Neural cell (in vitro differentiated cells): ENCODE measurements at regions not wholly inside any gene's neighbourhood (a gene's known extent, or its start where the extent isn't known, plus 50 kb on each side); places are given as distances from the start of the nearest gene placed in this dataset.

ENCODE experiments used
- H2AFZ ChIP-seq: fragments of 200-600, 300-800 bp; sonication (generic), shearing (Covaris generic); 2 replicates; pipeline ENCODE4 v1.6.0; 2014; ENCODE audit warnings: low read depth, mild to moderate bottlenecking, antibody characterized with exemption, low read length, moderate library complexity
- H3F3A ChIP-seq: fragments of 200-600 bp; shearing (Covaris generic); 2 replicates; pipeline ENCODE4 v1.6.1; 2016; ENCODE audit warnings: mild to moderate bottlenecking, moderate library complexity, mixed read lengths, antibody characterized with exemption, low read length; ENCODE audit not compliant: insufficient read depth, poor library complexity, severe bottlenecking
- H3K27ac ChIP-seq: fragments of 200-600, 300-800 bp; sonication (generic), shearing (Covaris generic); 2 replicates; pipeline ENCODE4 v1.5.1; 2014; ENCODE audit warnings: mild to moderate bottlenecking, low read length, moderate library complexity
- H3K27me3 ChIP-seq: fragments of 300-800, 200-600 bp; sonication (generic), shearing (Covaris generic); 2 replicates; pipeline ENCODE4 v1.6.0; 2014; ENCODE audit warnings: mild to moderate bottlenecking, low read depth, low read length, moderate library complexity; ENCODE audit not compliant: insufficient read depth
- H3K36me3 ChIP-seq: fragments of 300-800, 200-600 bp; sonication (generic), shearing (Covaris generic); 2 replicates; pipeline ENCODE4 v1.5.1; 2014; ENCODE audit warnings: mild to moderate bottlenecking, antibody characterized with exemption, low read length, moderate library complexity; ENCODE audit not compliant: insufficient read depth
- H3K4me2 ChIP-seq: fragments of 300-800, 200-600 bp; sonication (generic), shearing (Covaris generic); 2 replicates; pipeline ENCODE4 v1.6.0; 2014; ENCODE audit warnings: mild to moderate bottlenecking, low read length
- H3K4me3 ChIP-seq: fragments of 300-800, 200-600 bp; sonication (generic), shearing (Covaris generic); 2 replicates; pipeline ENCODE4 v1.5.1; 2014; ENCODE audit warnings: mild to moderate bottlenecking, low read length, moderate library complexity
- H3K79me2 ChIP-seq: fragments of 200-600 bp; shearing (Covaris generic); replicated peaks from 2 replicates; pipeline ENCODE4 v1.6.0; 2014; ENCODE audit warnings: mild to moderate bottlenecking, low read length, moderate library complexity; ENCODE audit not compliant: insufficient read depth
- H3K9ac ChIP-seq: fragments of 300-800, 200-600 bp; sonication (generic), shearing (Covaris generic); 2 replicates; pipeline ENCODE4 v1.6.1; 2016; ENCODE audit warnings: mild to moderate bottlenecking, low read length, mixed read lengths
- H3K9me2 ChIP-seq: fragments of 200-600 bp; shearing (Covaris generic); 2 replicates; pipeline ENCODE4 v1.6.1; 2016; ENCODE audit warnings: mild to moderate bottlenecking, low read length, mixed read lengths; ENCODE audit not compliant: insufficient read depth
- H3K9me3 ChIP-seq: fragments of 200-600, 300-800 bp; sonication (generic), shearing (Covaris generic); 2 replicates; pipeline ENCODE4 v1.6.1; 2016; ENCODE audit warnings: mild to moderate bottlenecking, mixed run types, low read length, moderate library complexity, mixed read lengths
- H4K20me1 ChIP-seq: fragments of 200-600 bp; shearing (Covaris generic); 2 replicates; pipeline ENCODE4 v1.6.1; 2016; ENCODE audit warnings: mild to moderate bottlenecking, mixed run types; ENCODE audit not compliant: insufficient read depth
- EP300 ChIP-seq: fragments of 450-650 bp; conservative IDR thresholded peaks from 2 replicates; pipeline ENCODE4 v1.6.1; 2014; ENCODE audit warnings: antibody characterized with exemption, mild to moderate bottlenecking, moderate library complexity; ENCODE audit not compliant: poor library complexity, severe bottlenecking
- EZH2 ChIP-seq: fragments of 200-600, 300-800 bp; shearing (Covaris generic), sonication (generic); IDR thresholded peaks from 2 replicates; pipeline ENCODE4 v1.6.1; 2014; ENCODE audit warnings: antibody characterized with exemption, low read length, borderline replicate concordance, mild to moderate bottlenecking; ENCODE audit not compliant: insufficient read depth, poor library complexity, severe bottlenecking
- MXI1 ChIP-seq: fragments of 450-650 bp; conservative IDR thresholded peaks from 2 replicates; pipeline ENCODE4 v1.6.1; 2014; ENCODE audit warnings: antibody characterized with exemption, mild to moderate bottlenecking; ENCODE audit not compliant: poor library complexity, severe bottlenecking
- POLR2AphosphoS5 ChIP-seq: IDR thresholded peaks from 2 replicates; pipeline ENCODE4 v1.6.1; 2012
- RAD21 ChIP-seq: fragments of 450-650 bp; conservative IDR thresholded peaks from 2 replicates; pipeline ENCODE4 v1.6.1; 2014; ENCODE audit warnings: antibody characterized with exemption, mild to moderate bottlenecking, moderate library complexity
- SMC3 ChIP-seq: fragments of 450-650 bp; conservative IDR thresholded peaks from 2 replicates; pipeline ENCODE4 v1.6.1; 2014; ENCODE audit warnings: antibody characterized with exemption, mild to moderate bottlenecking, moderate library complexity; ENCODE audit not compliant: poor library complexity
- TAF1 ChIP-seq: IDR thresholded peaks from 2 replicates; pipeline ENCODE4 v1.6.1; 2012; ENCODE audit warnings: low read depth
- TF ChIP-seq, protein P1 (sequence below): IDR thresholded peaks from 2 replicates; pipeline ENCODE4 v1.6.1; 2012; ENCODE audit warnings: borderline replicate concordance
- TF ChIP-seq, protein P2 (sequence below): fragments of 450-650 bp; IDR thresholded peaks from 2 replicates; pipeline ENCODE4 v1.5.1; 2014; ENCODE audit warnings: antibody characterized with exemption, mild to moderate bottlenecking, moderate library complexity; ENCODE audit not compliant: poor library complexity, severe bottlenecking

DNA sequence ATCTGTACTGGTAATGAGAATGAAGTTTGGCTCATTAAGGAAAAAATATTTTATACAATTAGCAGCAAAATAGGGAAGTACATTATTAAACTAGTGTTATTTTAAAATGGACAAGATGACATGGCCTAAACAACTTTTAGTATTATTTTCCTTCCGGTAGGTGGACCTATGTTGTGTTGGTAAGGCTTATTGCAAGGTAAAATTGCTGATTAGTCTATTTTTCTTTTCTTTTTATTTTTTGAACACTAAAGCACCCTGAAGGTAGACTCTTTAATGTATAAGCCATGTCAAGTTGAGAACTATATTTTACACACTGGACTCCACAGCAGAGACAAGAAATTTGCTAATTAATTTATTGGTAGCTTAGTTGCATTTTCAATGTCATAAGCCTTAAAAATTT, 239.5 kb upstream of the POT1 start:
- H3K27ac ChIP-seq, result no peak overlapping the region
- TF ChIP-seq EZH2, result no peak
- TF ChIP-seq MXI1, result no peak
- TF ChIP-seq RAD21, result no peak
- TF ChIP-seq POLR2AphosphoS5, result no peak
- TF ChIP-seq, protein P1, sequence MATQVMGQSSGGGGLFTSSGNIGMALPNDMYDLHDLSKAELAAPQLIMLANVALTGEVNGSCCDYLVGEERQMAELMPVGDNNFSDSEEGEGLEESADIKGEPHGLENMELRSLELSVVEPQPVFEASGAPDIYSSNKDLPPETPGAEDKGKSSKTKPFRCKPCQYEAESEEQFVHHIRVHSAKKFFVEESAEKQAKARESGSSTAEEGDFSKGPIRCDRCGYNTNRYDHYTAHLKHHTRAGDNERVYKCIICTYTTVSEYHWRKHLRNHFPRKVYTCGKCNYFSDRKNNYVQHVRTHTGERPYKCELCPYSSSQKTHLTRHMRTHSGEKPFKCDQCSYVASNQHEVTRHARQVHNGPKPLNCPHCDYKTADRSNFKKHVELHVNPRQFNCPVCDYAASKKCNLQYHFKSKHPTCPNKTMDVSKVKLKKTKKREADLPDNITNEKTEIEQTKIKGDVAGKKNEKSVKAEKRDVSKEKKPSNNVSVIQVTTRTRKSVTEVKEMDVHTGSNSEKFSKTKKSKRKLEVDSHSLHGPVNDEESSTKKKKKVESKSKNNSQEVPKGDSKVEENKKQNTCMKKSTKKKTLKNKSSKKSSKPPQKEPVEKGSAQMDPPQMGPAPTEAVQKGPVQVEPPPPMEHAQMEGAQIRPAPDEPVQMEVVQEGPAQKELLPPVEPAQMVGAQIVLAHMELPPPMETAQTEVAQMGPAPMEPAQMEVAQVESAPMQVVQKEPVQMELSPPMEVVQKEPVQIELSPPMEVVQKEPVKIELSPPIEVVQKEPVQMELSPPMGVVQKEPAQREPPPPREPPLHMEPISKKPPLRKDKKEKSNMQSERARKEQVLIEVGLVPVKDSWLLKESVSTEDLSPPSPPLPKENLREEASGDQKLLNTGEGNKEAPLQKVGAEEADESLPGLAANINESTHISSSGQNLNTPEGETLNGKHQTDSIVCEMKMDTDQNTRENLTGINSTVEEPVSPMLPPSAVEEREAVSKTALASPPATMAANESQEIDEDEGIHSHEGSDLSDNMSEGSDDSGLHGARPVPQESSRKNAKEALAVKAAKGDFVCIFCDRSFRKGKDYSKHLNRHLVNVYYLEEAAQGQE, result no peak
- TF ChIP-seq TAF1, result no peak
- TF ChIP-seq, protein P2, sequence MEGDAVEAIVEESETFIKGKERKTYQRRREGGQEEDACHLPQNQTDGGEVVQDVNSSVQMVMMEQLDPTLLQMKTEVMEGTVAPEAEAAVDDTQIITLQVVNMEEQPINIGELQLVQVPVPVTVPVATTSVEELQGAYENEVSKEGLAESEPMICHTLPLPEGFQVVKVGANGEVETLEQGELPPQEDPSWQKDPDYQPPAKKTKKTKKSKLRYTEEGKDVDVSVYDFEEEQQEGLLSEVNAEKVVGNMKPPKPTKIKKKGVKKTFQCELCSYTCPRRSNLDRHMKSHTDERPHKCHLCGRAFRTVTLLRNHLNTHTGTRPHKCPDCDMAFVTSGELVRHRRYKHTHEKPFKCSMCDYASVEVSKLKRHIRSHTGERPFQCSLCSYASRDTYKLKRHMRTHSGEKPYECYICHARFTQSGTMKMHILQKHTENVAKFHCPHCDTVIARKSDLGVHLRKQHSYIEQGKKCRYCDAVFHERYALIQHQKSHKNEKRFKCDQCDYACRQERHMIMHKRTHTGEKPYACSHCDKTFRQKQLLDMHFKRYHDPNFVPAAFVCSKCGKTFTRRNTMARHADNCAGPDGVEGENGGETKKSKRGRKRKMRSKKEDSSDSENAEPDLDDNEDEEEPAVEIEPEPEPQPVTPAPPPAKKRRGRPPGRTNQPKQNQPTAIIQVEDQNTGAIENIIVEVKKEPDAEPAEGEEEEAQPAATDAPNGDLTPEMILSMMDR, result no peak
- no peak for TF ChIP-seq SMC3
- no peak for TF ChIP-seq EP300
- no peaks in the 10 kb centered on the region for H3K27me3 ChIP-seq
- H4K20me1 ChIP-seq, result no peaks in the 10 kb centered on the region
- no peak overlapping the region for H3K4me2 ChIP-seq
- H3K36me3 ChIP-seq, result no peaks in the 10 kb centered on the region
- no peak overlapping the region for H3K9ac ChIP-seq
- H2AFZ ChIP-seq, result no peak overlapping the region
- H3K79me2 ChIP-seq, result no peaks in the 10 kb centered on the region
- H3K4me3 ChIP-seq, result no peak overlapping the region
- no peaks in the 10 kb centered on the region for H3K9me3 ChIP-seq
- no peaks in the 10 kb centered on the region for H3F3A ChIP-seq
- no peaks in the 10 kb centered on the region for H3K9me2 ChIP-seq

DNA sequence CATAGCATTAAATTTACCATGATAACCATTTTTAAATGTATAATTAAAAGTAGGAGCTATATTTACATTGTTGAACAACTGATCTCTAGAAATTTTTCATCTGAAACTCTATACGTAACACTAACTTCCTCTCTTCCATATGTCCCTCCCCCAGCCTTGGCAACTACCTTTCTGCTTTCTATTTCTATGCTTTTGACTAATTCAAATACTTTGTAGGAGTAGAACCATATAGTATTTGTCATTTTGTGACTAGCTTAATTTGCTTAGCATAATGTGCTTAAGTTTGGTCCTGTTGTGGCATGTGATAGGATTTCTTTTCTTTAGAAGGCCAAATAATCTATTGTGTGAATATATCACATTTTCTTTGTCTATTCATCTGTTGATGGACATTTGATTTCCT, 225.3 kb upstream of the POT1 start:
- H3K27ac ChIP-seq, result no peak overlapping the region
- H3K27me3 ChIP-seq, result no peaks in the 10 kb centered on the region
- H3K4me2 ChIP-seq, result no peak overlapping the region
- no peak overlapping the region for H3K4me3 ChIP-seq
- no peaks in the 10 kb centered on the region for H3F3A ChIP-seq
- no peaks in the 10 kb centered on the region for H3K36me3 ChIP-seq
- no peak overlapping the region for H2AFZ ChIP-seq
- H3K79me2 ChIP-seq, result no peaks in the 10 kb centered on the region
- no peaks in the 10 kb centered on the region for H4K20me1 ChIP-seq
- TF ChIP-seq MXI1, result no peak
- TF ChIP-seq, protein P1, result no peak
- H3K9ac ChIP-seq, result no peak overlapping the region
- no peaks in the 10 kb centered on the region for H3K9me2 ChIP-seq
- H3K9me3 ChIP-seq, result no peaks in the 10 kb centered on the region
